NB4 (cell line): ENCODE measurements at regions not wholly inside any gene's neighbourhood (a gene's known extent, or its start where the extent isn't known, plus 50 kb on each side); places are given as distances from the start of the nearest gene placed in this dataset.

ENCODE experiments used
- MYC ChIP-seq: IDR thresholded peaks from 2 replicates; pipeline ENCODE4 v1.6.1; 2011; ENCODE audit warnings: low read depth, low read length
- TF ChIP-seq, protein P1 (sequence below): IDR thresholded peaks from one replicate; pipeline ENCODE4 v1.5.1; 2012; ENCODE audit warnings: low read depth, low read length

DNA sequence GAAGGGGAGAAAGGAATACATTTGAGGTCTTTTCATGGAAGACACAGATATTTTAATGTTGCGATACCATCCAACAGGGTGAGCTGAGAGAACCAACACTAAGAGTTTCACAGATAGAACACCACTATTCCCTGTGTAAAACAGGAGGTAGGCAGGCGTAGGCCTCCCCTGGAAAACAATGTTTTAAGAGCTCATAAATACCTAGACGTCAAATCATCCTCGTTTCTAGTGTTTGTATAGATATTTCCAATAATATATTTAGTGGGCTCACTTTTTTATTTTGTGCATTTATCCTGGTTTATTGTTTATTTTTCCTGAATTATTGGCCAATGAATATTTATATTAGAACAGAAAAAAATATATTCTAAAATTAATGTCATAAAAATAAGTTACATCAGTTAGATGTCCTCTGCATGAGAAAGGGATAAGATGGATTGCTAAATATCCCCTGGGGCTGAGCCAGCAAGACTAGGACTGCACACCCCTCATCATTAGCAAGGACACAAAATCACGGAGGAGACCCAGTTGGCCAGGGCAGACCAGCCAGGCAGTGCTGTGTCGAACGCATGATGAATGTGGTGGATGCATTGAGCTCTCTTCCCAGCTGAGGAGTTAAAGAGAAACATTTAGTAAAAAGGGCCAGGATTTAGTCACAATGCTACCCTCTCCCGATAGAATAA lies 380.5 kb downstream of the C6orf118 start:
- TF ChIP-seq, protein P1, sequence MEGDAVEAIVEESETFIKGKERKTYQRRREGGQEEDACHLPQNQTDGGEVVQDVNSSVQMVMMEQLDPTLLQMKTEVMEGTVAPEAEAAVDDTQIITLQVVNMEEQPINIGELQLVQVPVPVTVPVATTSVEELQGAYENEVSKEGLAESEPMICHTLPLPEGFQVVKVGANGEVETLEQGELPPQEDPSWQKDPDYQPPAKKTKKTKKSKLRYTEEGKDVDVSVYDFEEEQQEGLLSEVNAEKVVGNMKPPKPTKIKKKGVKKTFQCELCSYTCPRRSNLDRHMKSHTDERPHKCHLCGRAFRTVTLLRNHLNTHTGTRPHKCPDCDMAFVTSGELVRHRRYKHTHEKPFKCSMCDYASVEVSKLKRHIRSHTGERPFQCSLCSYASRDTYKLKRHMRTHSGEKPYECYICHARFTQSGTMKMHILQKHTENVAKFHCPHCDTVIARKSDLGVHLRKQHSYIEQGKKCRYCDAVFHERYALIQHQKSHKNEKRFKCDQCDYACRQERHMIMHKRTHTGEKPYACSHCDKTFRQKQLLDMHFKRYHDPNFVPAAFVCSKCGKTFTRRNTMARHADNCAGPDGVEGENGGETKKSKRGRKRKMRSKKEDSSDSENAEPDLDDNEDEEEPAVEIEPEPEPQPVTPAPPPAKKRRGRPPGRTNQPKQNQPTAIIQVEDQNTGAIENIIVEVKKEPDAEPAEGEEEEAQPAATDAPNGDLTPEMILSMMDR, result no peak
- TF ChIP-seq MYC, result no peak
